Psoas muscle (tissue), 7 donors: ENCODE measurements at regions not wholly inside any gene's neighbourhood (a gene's known extent, or its start where the extent isn't known, plus 50 kb on each side); places are given as distances from the start of the nearest gene placed in this dataset.

ENCODE experiments used
- ATAC-seq, 4 donors: fragments of 200-7000 bp; cut with Tn5 transposase; one replicate each; pipeline ENCODE4 v1.9.1; 2020; ENCODE audit warnings: moderate library complexity in 3 of 4, mild to moderate bottlenecking in 2 of 4
- DNase-seq, 2 donors: peaks; one replicate each; pipeline ENCODE4 v3.0.0-alpha.2; 2020
- H3K27ac ChIP-seq: fragments of 200-600 bp; one replicate; pipeline ENCODE4 v1.8.0; 2022
- H3K27me3 ChIP-seq, 3 donors: fragments of 200-600 bp in 1 of 3; one replicate each; pipeline versions ENCODE4 v1.6.1 to v1.8.0; 2013 to 2022; ENCODE audit warnings: low read length in 2 of 3, mild to moderate bottlenecking in 2 of 3, moderate library complexity in 1 of 3; ENCODE audit not compliant: insufficient read depth in 3 of 3
- H3K36me3 ChIP-seq, 2 donors: fragments of 200-600 bp in 1 of 2; one replicate each; pipeline versions ENCODE4 v1.6.1 to v1.8.0; 2013 to 2022; ENCODE audit warnings: low read depth in 1 of 2, mild to moderate bottlenecking in 1 of 2, moderate library complexity in 1 of 2; ENCODE audit not compliant: insufficient read depth in 1 of 2
- H3K4me1 ChIP-seq: fragments of 200-600 bp; one replicate; pipeline ENCODE4 v1.8.0; 2022
- H3K4me3 ChIP-seq: fragments of 200-600 bp; one replicate; pipeline ENCODE4 v1.8.0; 2022; ENCODE audit warnings: mild to moderate bottlenecking
- H3K9me3 ChIP-seq: fragments of 200-600 bp; one replicate; pipeline ENCODE4 v1.8.0; 2022
- CTCF ChIP-seq: fragments of 200-600 bp; IDR thresholded peaks from one replicate; pipeline ENCODE4 v1.8.0; 2022; ENCODE audit warnings: antibody characterized with exemption
- WGBS, 3 donors: extraction: QIAGEN DNeasy Blood & Tissue Kit; methylation state at CpG; one replicate each; pipeline versions ENCODE4 v1.1.6 to v1.1.7; 2013; 5-methylcytosine and 5-hydroxymethylcytosine counted together
- intact Hi-C, 2 donors: fragments of 100-400 bp; cut with DNase I; formaldehyde crosslinking; loops; one replicate each; pipeline versions ENCODE4 v1.11.0 to v1.14.2; 2022
- donor health status: healthy with polysubstance abuse.
- donor health status: DM: no; HTN: no; CAD: no; lungs with moderate emphysema.
- donor health status: Bipolar disorder and iron deficiency.
- donor health status: healthy.
- donor health status: DM: yes; HTN: yes; CAD: no.
- donor health status: DM: no; HTN: no; CAD: no.
- donor health status: DM: yes; HTN: yes; CAD: no.

- Histone ChIP-seq H3K4me3 (no peak overlapping the region), H3K4me1 (no peaks in the 10 kb centered on the region), H3K27ac (no peak overlapping the region), H3K27me3 (no peaks in the 10 kb centered on the region), H3K9me3 (no peaks in the 10 kb centered on the region), H3K36me3 (no peaks in the 10 kb centered on the region)
- DNase-seq (no peak), ATAC-seq (no peak)
- 28 to 35% (median 33%) methylated on average over 1 of the region's 1 CpG for WGBS, 3 donors
- intact Hi-C loops, result no loop called here
- TF ChIP-seq CTCF, result no peak
Measured at GRCh38 chr1:185663771-185664296, 70.4 kb upstream of the HMCN1 start.

GRCh38 chr1:185663332-185663731 lies 70.9 kb upstream of the HMCN1 start:
- intact Hi-C loops, result no loop called here
- 38 to 50% (median 48%) methylated on average over 1 of the region's 1 CpG for WGBS, 3 donors
- no peak for DNase-seq
- Histone ChIP-seq H3K4me3 (no peak overlapping the region), H3K4me1 (no peaks in the 10 kb centered on the region), H3K36me3 (no peaks in the 10 kb centered on the region), H3K27ac (no peak overlapping the region), H3K27me3 (no peaks in the 10 kb centered on the region), H3K9me3 (no peaks in the 10 kb centered on the region)
- no peak for ATAC-seq
- TF ChIP-seq CTCF, result no peak

GRCh38 chr1:185661971-185662370 lies 72.2 kb upstream of the HMCN1 start:
- Histone ChIP-seq H3K9me3 (no peaks in the 10 kb centered on the region), H3K36me3 (no peaks in the 10 kb centered on the region), H3K4me3 (no peak overlapping the region), H3K4me1 (no peaks in the 10 kb centered on the region), H3K27ac (no peak overlapping the region), H3K27me3 (no peaks in the 10 kb centered on the region)
- intact Hi-C loops, result no loop called here
- TF ChIP-seq CTCF, result no peak
- 61 to 81% (median 65%) methylated on average over 2 of the region's 2 CpGs for WGBS, 3 donors
- DNase-seq (no peak), ATAC-seq (no peak)

- 62 to 73% (median 71%) methylated on average over 3 of the region's 3 CpGs for WGBS, 3 donors
- Histone ChIP-seq H3K4me1 (no peaks in the 10 kb centered on the region), H3K27ac (no peak overlapping the region), H3K9me3 (no peaks in the 10 kb centered on the region), H3K27me3 (no peaks in the 10 kb centered on the region), H3K36me3 (no peaks in the 10 kb centered on the region), H3K4me3 (no peak overlapping the region)
- ATAC-seq (no peak), DNase-seq (no peak)
- intact Hi-C loops, result no loop called here
- no peak for TF ChIP-seq CTCF
Measured at GRCh38 chr1:185656663-185657062, 77.5 kb upstream of the HMCN1 start.

- ATAC-seq (no peak), DNase-seq (no peak)
- Histone ChIP-seq H3K27me3 (no peaks in the 10 kb centered on the region), H3K36me3 (no peaks in the 10 kb centered on the region), H3K27ac (no peak overlapping the region), H3K4me3 (no peak overlapping the region), H3K9me3 (no peaks in the 10 kb centered on the region), H3K4me1 (no peaks in the 10 kb centered on the region)
- intact Hi-C loops, result no loop called here
- no peak for TF ChIP-seq CTCF
Measured at GRCh38 chr1:185654952-185655314, 79.3 kb upstream of the HMCN1 start.
